IPS-NIHi7 (cell line): ENCODE measurements at regions not wholly inside any gene's neighbourhood (a gene's known extent, or its start where the extent isn't known, plus 50 kb on each side); places are given as distances from the start of the nearest gene placed in this dataset.

Source experiments
- DNase-seq: peaks from one replicate; pipeline ENCODE4 v3.0.0; 2012; ENCODE audit warnings: mixed read lengths; ENCODE audit errors: extremely low spot score

DNA sequence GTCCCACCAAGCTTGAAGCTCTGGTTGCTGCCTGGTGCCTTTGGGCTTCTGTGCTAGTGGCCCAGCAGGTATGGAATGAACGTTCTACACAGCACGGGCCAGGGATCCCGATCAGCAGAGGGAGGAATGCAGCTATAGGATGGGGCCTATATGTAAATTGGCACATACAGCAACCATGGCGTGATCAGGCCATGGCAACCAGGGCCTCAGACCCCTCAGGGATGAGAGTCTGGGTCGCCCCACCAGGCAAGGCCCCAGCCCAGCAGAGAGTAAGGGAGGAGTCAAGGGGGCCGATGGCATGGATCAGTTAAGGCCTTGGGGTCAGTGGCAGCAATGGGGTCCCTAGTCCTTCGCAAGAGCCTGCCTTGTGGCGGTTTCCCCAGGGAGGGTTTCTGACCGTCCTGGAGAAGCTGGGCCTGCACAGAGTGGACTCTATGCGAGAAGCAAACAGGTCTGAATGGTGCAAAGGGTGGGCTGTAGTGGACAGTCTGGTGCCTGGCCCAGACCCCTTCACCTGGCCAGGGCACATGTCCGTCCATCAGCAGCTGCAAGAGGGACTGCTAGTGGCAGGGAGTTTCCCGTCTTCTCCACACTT, 98.2 kb upstream of the SLC22A11 start:
- no peak for DNase-seq

DNA sequence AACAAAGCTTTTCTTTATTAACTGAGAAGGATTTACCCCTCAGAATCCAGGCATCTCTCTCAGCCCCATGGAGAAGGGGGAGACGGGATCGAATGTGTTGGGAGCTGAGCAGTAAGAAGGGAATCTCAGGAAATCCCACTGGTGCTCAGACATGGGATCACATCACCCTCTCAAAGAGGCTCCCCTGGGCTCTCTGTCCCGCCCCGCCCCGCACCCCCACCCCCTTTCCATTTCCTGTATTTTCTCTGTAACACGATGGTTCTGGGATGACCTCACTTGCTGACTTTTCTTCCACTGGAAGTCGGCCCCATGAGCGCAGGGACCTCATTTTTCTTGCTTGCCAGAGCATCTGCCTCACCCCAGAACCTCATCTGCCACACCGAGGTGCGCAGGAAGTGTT, 96.7 kb upstream of the SLC22A11 start:
- peak; percentile 29 for DNase-seq

DNA sequence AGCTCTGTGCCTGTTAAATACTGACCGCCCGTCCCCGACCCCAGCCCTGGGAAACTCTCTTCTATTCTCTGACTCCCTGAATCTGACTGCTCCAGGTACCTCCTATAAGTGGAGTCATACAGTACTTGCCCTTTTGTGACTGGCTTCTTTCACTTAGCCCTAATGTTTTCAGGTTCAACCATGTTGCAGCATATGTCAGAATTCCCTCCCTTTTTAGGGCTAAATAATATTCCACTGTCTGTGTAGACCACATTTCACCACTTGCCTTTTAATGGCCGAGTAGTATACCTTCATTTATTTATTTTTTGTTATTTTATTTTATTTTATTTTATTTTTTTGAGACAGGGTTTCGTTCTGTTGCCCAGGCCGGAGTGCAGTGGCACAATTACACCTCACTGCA, 96.1 kb upstream of the SLC22A11 start:
- DNase-seq: no peak

DNA sequence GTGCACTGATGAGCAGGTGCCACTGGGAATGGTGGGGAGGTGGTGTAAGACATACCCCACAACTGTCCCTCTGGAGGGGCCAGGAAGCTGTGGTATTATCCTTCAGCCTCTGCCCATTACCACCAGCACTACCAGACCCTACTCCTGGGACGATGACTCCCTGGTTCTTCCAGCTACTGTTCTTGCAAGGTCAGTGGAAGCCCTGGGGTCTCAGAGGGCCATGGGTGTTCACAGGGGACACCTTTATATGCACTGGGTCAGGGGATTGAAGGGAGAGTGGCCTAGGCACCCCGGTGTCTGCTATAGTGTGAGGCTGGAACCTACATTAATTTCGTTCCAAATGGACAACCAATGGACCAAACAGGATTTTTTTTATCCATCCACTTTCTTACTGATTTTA, 94.7 kb upstream of the SLC22A11 start:
- no peak for DNase-seq

GRCh38 chr11:64466115-64466718, 89.5 kb upstream of the SLC22A11 start:
- DNase-seq: no peak

DNA sequence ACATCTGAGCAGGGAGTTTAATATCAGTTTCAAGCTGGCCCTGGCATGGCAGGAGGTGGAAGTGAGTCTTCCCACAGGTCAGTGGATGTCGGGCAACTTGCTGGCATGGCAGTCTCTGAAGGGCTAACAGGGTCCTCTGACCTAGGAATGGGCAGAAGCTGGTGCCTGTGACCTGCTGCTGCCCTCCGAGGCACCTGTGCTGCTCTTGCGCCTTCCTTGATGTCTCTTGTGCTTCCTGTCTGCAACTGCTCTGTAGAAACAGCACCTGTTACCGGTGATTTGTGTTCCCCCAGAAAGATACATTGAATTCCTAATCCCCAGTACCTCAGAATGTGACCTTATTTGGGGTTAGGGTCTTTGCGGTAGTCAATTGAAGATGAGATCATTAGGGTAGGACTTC, 86.5 kb upstream of the SLC22A11 start:
- DNase-seq: no peak

- no peak for DNase-seq
These were observed 82.9 kb upstream of the SLC22A11 start for GRCh38 chr11:64472593-64473455.

DNA sequence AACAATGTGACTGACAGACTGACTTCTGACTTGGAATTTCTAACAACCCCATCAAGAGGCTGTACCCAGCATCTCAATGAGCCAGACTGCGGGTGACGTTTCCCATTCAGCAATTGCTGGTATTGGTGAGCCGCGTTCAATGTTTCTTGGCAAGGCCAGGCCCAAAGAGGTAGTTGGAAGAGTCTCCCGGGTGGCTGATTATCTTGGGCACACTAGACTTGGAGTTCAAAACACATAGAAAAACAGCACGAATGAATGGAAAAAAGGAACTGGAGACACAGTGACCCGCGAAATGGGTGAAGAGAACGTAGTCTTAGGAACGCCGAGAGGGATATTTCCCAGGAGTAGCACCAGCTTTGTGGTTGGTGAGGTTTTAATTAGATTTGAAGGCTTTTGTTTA, 81.1 kb upstream of the SLC22A11 start:
- no peak for DNase-seq

DNA sequence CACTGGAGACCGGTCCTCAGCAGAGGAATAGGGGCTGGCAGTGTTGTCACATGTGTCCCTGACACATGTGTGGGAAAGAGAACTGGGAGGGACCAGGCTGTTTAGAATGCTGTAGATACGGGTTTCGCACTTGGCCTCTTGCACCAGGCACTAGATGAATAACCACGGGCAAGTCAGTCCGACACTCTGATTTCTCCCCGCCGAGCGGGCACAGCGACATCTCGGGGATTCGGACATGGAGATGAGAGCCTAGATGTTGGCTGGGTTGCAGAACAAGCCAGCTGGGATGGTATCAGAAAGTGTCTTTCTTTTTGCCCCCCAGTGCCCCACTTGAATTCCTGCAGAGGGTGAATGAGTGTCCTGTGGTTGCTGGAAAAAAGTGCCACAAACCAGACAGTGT, 80.6 kb upstream of the SLC22A11 start:
- no peak for DNase-seq

- no peak for DNase-seq
These were observed 78.9 kb upstream of the SLC22A11 start for GRCh38 chr11:64476881-64477280.

GRCh38 chr11:64477675-64478074, 78.1 kb upstream of the SLC22A11 start:
- DNase-seq: no peak

DNA sequence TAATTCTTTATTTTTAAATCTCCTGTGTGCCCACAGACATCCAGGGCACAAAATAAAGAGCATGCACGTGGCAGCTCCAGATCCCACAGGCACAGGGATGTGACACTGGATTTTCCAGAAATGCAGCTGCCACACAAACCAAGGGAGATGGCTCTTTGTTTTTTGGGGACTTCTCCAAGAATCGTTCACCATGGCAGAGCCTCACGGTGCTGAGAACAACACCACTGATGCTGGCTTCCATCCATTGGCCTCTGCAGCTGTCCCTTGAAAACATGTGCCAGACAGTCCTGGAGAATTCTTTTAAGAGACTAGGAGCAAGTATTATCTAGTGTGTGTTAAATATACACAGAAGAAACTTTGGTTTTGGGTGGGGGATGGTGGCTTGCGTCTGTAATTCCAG, 73.2 kb upstream of the SLC22A11 start:
- no peak for DNase-seq

- no peak for DNase-seq
These were observed 71.3 kb upstream of the SLC22A11 start for GRCh38 chr11:64484191-64485022.

- no peak for DNase-seq
These were observed 70.7 kb upstream of the SLC22A11 start for GRCh38 chr11:64485074-64485473.

- DNase-seq: peak; percentile 90
These were observed 65.8 kb upstream of the SLC22A11 start for GRCh38 chr11:64489831-64490441.

DNA sequence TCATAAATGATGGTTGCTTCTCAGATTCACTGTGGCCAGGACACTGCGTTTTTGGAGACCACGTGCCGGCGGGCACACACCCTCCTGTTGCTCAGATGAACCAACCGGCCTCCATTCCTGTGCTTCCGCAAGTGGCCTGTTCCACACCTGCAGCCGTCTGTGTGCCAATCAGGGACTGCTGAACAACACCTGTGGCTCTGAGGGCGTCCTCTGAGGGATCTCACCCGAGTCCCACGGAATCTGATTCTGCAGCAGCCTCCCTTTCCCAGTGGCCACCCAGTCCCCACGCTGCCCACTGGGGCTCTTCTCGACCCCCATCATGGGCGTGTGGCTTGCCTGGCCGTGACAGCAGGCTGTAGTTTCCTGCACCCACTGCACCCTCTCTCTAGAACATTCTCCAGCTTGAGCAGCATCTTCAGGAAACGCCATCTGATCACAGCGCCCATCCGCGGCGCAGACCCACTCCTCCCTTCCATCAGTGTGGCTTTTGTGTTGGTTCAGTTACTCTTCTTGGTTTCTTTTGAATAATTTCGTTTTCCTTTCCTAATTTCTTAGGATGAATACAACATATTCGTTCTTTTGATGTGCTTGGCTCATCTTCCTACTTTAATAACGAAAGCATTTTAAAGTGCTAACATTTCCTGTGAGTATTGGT, 65.1 kb upstream of the SLC22A11 start:
- no peak for DNase-seq

- no peak for DNase-seq
These were observed 63.2 kb upstream of the SLC22A11 start for GRCh38 chr11:64492561-64492960.

DNA sequence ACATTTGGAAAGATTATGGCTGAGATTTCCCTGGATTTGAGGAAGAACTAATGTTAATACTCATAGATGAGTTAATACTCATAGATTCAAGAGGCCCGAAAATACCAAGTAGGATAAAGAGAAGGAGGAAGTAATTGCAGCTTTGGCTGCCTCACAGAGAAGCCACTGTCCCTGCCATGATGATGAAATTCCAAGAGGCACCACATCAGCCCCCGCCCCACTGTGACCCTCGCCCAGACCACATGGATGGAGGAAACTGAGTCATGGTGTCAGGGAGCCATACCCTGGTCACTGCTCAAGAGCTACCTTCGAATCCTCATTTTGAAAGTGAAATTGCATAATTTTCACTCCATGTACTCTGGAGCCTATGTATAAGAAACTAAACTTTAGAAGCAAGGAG, 57.6 kb upstream of the SLC22A11 start:
- no peak for DNase-seq

DNA sequence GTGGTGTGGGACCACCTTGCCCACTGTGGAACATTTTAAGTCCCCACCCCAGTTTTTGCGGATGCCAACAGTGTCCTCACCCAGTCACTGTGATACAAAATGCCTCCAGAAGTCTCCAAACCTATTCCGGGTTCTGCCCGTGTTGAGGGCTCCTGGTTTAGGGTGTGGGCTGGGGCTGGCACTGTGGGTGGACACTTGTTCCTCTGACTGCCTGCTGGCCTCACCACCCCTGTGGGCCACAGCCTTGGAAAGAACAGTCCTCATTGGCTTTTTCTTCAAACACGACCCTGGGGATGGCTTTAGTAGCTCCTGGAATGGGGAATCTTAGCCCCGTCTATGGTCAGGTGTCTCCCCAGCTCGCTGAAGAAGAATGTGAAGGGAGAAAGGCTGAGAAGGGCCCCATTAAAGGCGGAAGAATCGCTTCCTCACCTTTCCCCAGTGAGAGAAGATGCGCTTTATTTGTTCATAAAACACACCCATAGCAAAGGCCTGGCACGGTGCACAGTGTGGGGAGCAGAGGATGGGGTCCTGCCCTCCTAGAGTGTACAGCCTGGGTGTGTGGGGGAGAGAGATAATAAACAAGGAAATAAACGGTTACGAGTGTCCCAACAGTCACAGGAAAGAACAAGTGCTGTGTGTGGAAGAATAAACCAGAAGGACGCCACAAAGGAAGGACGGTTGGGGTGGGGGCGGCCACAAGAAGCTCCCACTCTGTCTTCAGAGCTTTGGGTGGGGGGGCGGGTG, 56.3 kb upstream of the SLC22A11 start:
- DNase-seq: no peak

GRCh38 chr11:64500176-64501013, 55.3 kb upstream of the SLC22A11 start:
- DNase-seq: no peak
